IMR-90 (cell line): ENCODE measurements at regions not wholly inside any gene's neighbourhood (a gene's known extent, or its start where the extent isn't known, plus 50 kb on each side); places are given as distances from the start of the nearest gene placed in this dataset.
A peak's percentile ranks its signal among the peaks of the same experiment; 100 is the strongest.

ENCODE experiments used
- ATAC-seq: fragments of 200-7000 bp; cut with Tn5 transposase; 2 replicates; pipeline ENCODE4 v1.9.1; 2020; ENCODE audit warnings: low read depth, mild to moderate bottlenecking, moderate library complexity
- BruUV-seq: library from RNA; stranded (reverse); fragments of 400-500 nt; replicated peaks from 2 replicates; lab custom pipeline; 2021; lab: Mats Ljungman, UMichigan
- CTCF ChIA-PET: fragments of 300-600 bp; formaldehyde crosslinking; extraction: SDS; loops from one replicate; lab custom pipeline; 2021; ENCODE audit warnings: antibody characterized with exemption; lab: Yijun Ruan, JAX
- POLR2A ChIA-PET: fragments of 300-600 bp; sonication (Branson Sonifier 250); formaldehyde crosslinking; loops from one replicate; lab custom pipeline; 2022; ENCODE audit warnings: antibody characterized with exemption; ENCODE audit not compliant: unreplicated experiment; lab: Charles Lee
- DNase-seq: peaks from one replicate; pipeline ENCODE4 v3.0.0; 2013
- H2AFZ ChIP-seq: replicated peaks from 2 replicates; pipeline ENCODE3; 2013; ENCODE audit warnings: low read length, mild to moderate bottlenecking; ENCODE audit not compliant: poor library complexity
- H2AK5ac ChIP-seq: 2 replicates; pipeline ENCODE4 v1.6.1; 2013; ENCODE audit warnings: low read depth, low read length, inconsistent platforms
- H2AK9ac ChIP-seq: replicated peaks from 2 replicates; pipeline ENCODE3; 2013; ENCODE audit warnings: mild to moderate bottlenecking, low read depth, low read length, moderate library complexity; ENCODE audit not compliant: poor library complexity
- H2BK120ac ChIP-seq: 2 replicates; pipeline ENCODE4 v1.6.1; 2013; ENCODE audit warnings: low read depth, low read length, inconsistent platforms
- H2BK15ac ChIP-seq: 3 replicates; pipeline ENCODE4 v1.6.1; 2013; ENCODE audit warnings: low read depth, low read length, inconsistent platforms
- H2BK20ac ChIP-seq: 2 replicates; pipeline ENCODE4 v1.6.1; 2013; ENCODE audit warnings: low read depth, mild to moderate bottlenecking, inconsistent platforms, low read length, moderate library complexity
- H2BK5ac ChIP-seq: 2 replicates; pipeline ENCODE4 v1.6.1; 2013; ENCODE audit warnings: mild to moderate bottlenecking, low read depth, low read length, inconsistent platforms; ENCODE audit not compliant: poor library complexity, severe bottlenecking
- H3K14ac ChIP-seq: replicated peaks from 2 replicates; pipeline ENCODE4 v1.6.1; 2013; ENCODE audit warnings: low read depth, low read length, inconsistent platforms
- H3K18ac ChIP-seq: 2 replicates; pipeline ENCODE4 v1.6.1; 2013; ENCODE audit warnings: low read depth, low read length, control low read depth
- H3K23ac ChIP-seq: 2 replicates; pipeline ENCODE4 v1.6.1; 2013; ENCODE audit warnings: low read depth, low read length, inconsistent platforms
- H3K27ac ChIP-seq: 2 replicates; pipeline ENCODE4 v1.5.1; 2013; ENCODE audit warnings: mild to moderate bottlenecking, control low read depth, low read length; ENCODE audit not compliant: insufficient read depth
- H3K27me3 ChIP-seq: 2 replicates; pipeline ENCODE4 v1.6.1; 2013; ENCODE audit warnings: low read length; ENCODE audit not compliant: control insufficient read depth, insufficient read depth
- H3K36me3 ChIP-seq: 2 replicates; pipeline ENCODE4 v1.6.1; 2013; ENCODE audit warnings: low read length, mixed read lengths; ENCODE audit not compliant: control insufficient read depth, insufficient read depth
- H3K4ac ChIP-seq: 2 replicates; pipeline ENCODE4 v1.6.1; 2013; ENCODE audit warnings: low read depth, low read length, inconsistent platforms
- H3K4me1 ChIP-seq: 2 replicates; pipeline ENCODE4 v1.6.1; 2013; ENCODE audit warnings: low read length, mixed read lengths; ENCODE audit not compliant: control insufficient read depth, insufficient read depth
- H3K4me2 ChIP-seq: 2 replicates; pipeline ENCODE4 v1.6.1; 2013; ENCODE audit warnings: low read depth, mild to moderate bottlenecking, control low read depth, low read length, moderate library complexity
- H3K4me3 ChIP-seq: 2 replicates; pipeline ENCODE4 v1.5.1; 2013; ENCODE audit warnings: low read depth, mild to moderate bottlenecking, control low read depth, low read length, moderate library complexity; ENCODE audit not compliant: insufficient read depth
- H3K56ac ChIP-seq: 2 replicates; pipeline ENCODE4 v1.6.1; 2013; ENCODE audit warnings: low read length, inconsistent platforms; ENCODE audit not compliant: insufficient read depth; ENCODE audit errors: extremely low read depth
- H3K79me1 ChIP-seq, 2 experiments: 2 replicates each; pipeline ENCODE4 v1.6.1; 2013; ENCODE audit warnings: low read length in 2 of 2, inconsistent platforms in 1 of 2, low read depth in 1 of 2
- H3K9ac ChIP-seq: 2 replicates; pipeline ENCODE4 v1.6.1; 2013; ENCODE audit warnings: low read depth, low read length, control low read depth
- H3K9me1 ChIP-seq: 2 replicates; pipeline ENCODE4 v1.6.1; 2013; ENCODE audit warnings: low read length, inconsistent platforms; ENCODE audit not compliant: insufficient read depth
- H3K9me3 ChIP-seq: 2 replicates; pipeline ENCODE4 v1.6.1; 2013; ENCODE audit warnings: low read length; ENCODE audit not compliant: control insufficient read depth, insufficient read depth
- H4K20me1 ChIP-seq: 2 replicates; pipeline ENCODE4 v1.6.1; 2013; ENCODE audit warnings: low read length, inconsistent platforms; ENCODE audit not compliant: insufficient read depth
- H4K5ac ChIP-seq: 2 replicates; pipeline ENCODE4 v1.6.1; 2013; ENCODE audit warnings: mild to moderate bottlenecking, low read depth, low read length, control low read depth
- H4K8ac ChIP-seq, 2 experiments: 2 replicates each; pipeline ENCODE4 v1.6.1; 2013; ENCODE audit warnings: low read depth in 2 of 2, low read length in 2 of 2, control low read depth in 1 of 2, inconsistent platforms in 1 of 2
- H4K91ac ChIP-seq: 2 replicates; pipeline ENCODE4 v1.6.1; 2013; ENCODE audit warnings: low read depth, low read length, inconsistent platforms; ENCODE audit not compliant: insufficient read depth
- BHLHE40 ChIP-seq: fragments of 150-350 bp; IDR thresholded peaks from 2 replicates; pipeline ENCODE4 v1.6.1; 2016; ENCODE audit warnings: mild to moderate bottlenecking, low read depth, low read length
- CEBPB ChIP-seq: IDR thresholded peaks from 2 replicates; pipeline ENCODE4 v1.6.1; 2012; ENCODE audit warnings: low read depth, low read length, improper control_type of control experiment
- NFE2L2 ChIP-seq: fragments of 150-350 bp; IDR thresholded peaks from 2 replicates; pipeline ENCODE4 v1.6.1; 2016; ENCODE audit warnings: low read depth, mild to moderate bottlenecking, low read length
- USF2 ChIP-seq: fragments of 150-350 bp; IDR thresholded peaks from 2 replicates; pipeline ENCODE4 v1.6.1; 2017; ENCODE audit warnings: mild to moderate bottlenecking, antibody characterized with exemption, low read length, low read depth
- WGBS, 2 experiments: methylation state at CpG; one replicate each; pipeline versions ENCODE4 v1.1.5 to v1.1.7; 2013; ENCODE audit warnings: missing lambda C conversion rate in 2 of 2; ENCODE audit not compliant: insufficient read length in 1 of 2; ENCODE audit errors: extremely low coverage in 2 of 2; 5-methylcytosine and 5-hydroxymethylcytosine counted together
- dilution Hi-C: fragments of 300-500 bp; cut with HindIII; formaldehyde crosslinking; loops from one replicate; pipeline ENCODE4 v1.14.3; 2018; ENCODE audit warnings: low sequenced_read_pairs; ENCODE audit not compliant: unreplicated experiment
- in situ Hi-C: fragments of 300-500 bp; cut with MboI; formaldehyde crosslinking; loops from 3 replicates; pipeline ENCODE4 v1.14.3; 2019; ENCODE audit warnings: low sequenced_read_pairs, inconsistent platforms, mixed read lengths
- intact Hi-C: fragments of 100-400 bp; cut with micrococcal nuclease; formaldehyde crosslinking; loops from 2 replicates; pipeline ENCODE4 v1.10.0; 2022

- H2AFZ ChIP-seq: peak overlapping the region; percentile 77
- WGBS, 2 experiments: no CpG with 5 or more reads among the region's 7 CpGs
- intact Hi-C loops: no loop called here
These were observed 112.0 kb upstream of the CDYL start for GRCh38 chr6:4664117-4664626.

More at GRCh38 chr6:4664117-4664626, 112.0 kb upstream of the CDYL start:
- H4K20me1 ChIP-seq: no peaks in the 10 kb centered on the region
- H3K4me1 ChIP-seq: peaks cover 7% of the 10 kb centered on the region
- peak overlapping the region; percentile 39 for H2BK120ac ChIP-seq
- H3K9me1 ChIP-seq: peaks cover 26% of the 10 kb centered on the region
- H3K27ac ChIP-seq: no peak overlapping the region
- H3K79me1 ChIP-seq: no peaks in the 10 kb centered on the region
- no peak overlapping the region for H3K23ac ChIP-seq
- in situ Hi-C loops: no loop called here
- no peak overlapping the region for H2AK9ac ChIP-seq
- H3K14ac ChIP-seq: peak overlapping the region; percentile 62
- H2BK5ac ChIP-seq: no peak overlapping the region
- H3K27me3 ChIP-seq: no peaks in the 10 kb centered on the region
- TF ChIP-seq NFE2L2 (peak; percentile 39; the same call in 1 of the 2 replicates), USF2 (peak; percentile 80), CEBPB (0 out of 2 replicates have a peak, but pooled peaks have one; percentile 31), BHLHE40 (no peak)
- peak overlapping the region; percentile 56 for H3K4ac ChIP-seq
- peak overlapping the region in 1 of 2 experiments; percentile 54; a peak in 2 of 4 replicates for H4K8ac ChIP-seq
- DNase-seq: peak; percentile 92
- peak; percentile 71 for ATAC-seq
- no TSS peak for BruUV-seq
- H3K9me3 ChIP-seq: no peaks in the 10 kb centered on the region
- no peak overlapping the region for H3K9ac ChIP-seq
- peak overlapping the region; percentile 16; the same call in 1 of the 2 replicates for H2BK20ac ChIP-seq
- peak overlapping the region; percentile 2; the same call in 1 of the 2 replicates for H3K18ac ChIP-seq
- no peaks in the 10 kb centered on the region for H3K36me3 ChIP-seq
- H4K5ac ChIP-seq: peak overlapping the region; percentile 3; the same call in 1 of the 2 replicates
- H2AK5ac ChIP-seq: 0 out of 2 replicates have a peak overlapping the region, but pooled peaks have one; percentile 6
- H3K4me3 ChIP-seq: no peak overlapping the region
- H3K4me2 ChIP-seq: no peak overlapping the region
- no peak overlapping the region for H3K56ac ChIP-seq
- dilution Hi-C loops: no loop called here
- CTCF ChIA-PET: no interaction called here
- no peak overlapping the region for H2BK15ac ChIP-seq
- peak overlapping the region; percentile 53 for H4K91ac ChIP-seq
- POLR2A ChIA-PET: no interaction called here
